G401 (cell line): ENCODE measurements at regions not wholly inside any gene's neighbourhood (a gene's known extent, or its start where the extent isn't known, plus 50 kb on each side); places are given as distances from the start of the nearest gene placed in this dataset.
"Not testable (repeated sequence)": the region's sequence is repeated elsewhere in the genome, so short reads cannot be mapped to it uniquely, and the experiment has no call there.

Source experiments
- DNase-seq: peaks from one replicate; pipeline ENCODE4 v3.0.0-alpha.2; 2015; ENCODE audit warnings: low spot score
- in situ Hi-C: cut with HindIII; loops from 2 replicates; pipeline ENCODE4 v1.10.0; 2016; ENCODE audit warnings: low sequenced_read_pairs, mixed read lengths

DNA sequence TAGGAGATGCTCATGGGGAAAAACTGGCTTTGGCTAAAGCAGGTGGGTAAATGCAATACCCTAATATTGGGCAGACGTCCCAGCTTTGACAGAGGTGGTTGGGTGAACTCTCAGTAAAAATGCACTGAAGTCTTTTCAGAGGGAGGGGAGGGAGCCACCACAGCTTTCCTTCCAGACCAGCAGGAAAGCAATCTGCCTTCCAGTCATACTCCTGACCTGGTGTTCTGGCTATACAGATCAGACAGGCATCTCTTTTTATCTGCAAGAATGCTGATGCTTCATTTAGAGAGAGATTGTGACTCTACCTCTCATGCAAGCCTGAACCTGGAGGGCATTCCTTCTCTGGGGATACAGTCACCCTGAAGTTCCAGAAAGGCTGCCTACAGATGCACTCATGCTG is 52.6 kb upstream of the ICA1 start:
- in situ Hi-C loops, result no loop called here
- no peak for DNase-seq

DNA sequence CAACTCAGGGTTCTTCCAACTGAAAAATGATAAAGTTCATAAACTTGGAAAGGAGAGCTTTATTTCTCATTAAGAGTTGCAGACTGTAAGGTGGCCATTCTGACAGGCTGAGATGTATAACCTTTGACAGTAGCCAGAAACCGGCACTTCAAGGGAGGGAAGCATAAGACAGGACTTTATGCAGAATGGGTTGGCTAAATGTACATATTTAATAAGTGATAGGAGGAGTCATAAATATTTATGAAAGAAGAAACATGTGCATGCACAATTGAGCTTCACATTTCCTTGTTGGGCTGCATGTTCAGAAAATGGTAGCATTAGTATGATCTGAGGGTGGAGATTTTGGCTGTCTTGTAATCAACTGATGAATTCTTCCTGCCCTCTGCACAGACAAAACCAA is 57.1 kb upstream of the ICA1 start:
- in situ Hi-C loops, result no loop called here
- no peak for DNase-seq

DNA sequence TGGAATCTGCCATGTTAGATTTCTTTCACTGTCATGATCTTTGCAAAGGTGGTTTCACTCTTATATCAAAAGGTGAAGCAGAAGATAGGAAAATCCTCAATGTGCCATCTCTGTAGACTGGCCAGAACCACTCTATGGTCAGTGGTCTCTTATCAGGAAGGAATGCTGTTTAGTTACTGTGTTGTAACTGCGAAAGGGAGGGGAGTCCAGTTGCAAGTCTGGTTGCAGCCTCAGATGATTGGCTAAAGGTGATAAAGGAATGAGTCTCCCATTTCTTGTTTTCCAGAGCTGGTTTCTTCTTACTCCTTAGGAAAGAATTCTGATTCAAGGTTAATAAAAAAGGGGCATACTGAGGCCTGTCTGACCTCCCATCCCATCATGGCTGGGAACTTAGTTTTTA is 58.2 kb upstream of the ICA1 start:
- in situ Hi-C loops, result no loop called here
- no peak for DNase-seq

DNA sequence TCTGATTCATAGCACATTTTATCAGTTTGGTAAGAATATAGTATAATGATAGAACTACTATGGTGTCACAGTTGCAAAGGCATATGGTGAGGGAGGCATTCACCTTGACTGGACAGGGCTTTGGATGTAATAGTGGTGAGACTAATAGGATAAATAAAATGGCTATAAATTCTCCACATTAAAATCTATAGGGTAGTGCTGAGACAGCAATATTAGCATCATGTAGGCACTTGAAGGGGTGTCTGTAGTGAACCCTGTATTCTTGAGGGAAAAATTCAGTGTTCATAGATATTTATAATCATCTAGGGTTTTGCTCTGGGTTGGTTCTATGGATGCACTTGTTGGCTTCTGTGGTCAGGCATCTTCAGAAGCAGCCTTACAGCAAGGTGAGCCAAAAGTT is 59.3 kb upstream of the ICA1 start:
- in situ Hi-C loops, result no loop called here
- no peak for DNase-seq

DNA sequence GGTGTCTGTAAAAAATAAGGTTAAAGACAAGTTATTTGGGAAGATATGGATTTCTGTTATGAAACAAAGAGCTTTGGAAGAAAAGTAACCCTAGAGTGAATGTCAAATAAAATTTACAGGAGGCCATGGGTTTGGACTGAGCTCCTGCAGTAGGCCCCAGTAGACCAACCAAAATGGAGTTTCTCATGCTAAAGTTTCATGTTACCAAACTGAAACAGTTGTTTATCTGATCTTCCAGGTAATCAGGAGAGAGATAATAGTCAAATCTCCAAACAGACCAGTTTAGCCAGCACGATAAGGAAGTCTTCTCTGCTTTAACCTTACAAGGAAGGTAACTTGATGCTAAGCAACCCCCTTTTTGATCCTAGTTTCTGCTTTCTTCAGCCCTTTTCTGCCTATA is 60.7 kb upstream of the ICA1 start:
- DNase-seq, result no peak
- in situ Hi-C loops, result no loop called here

DNA sequence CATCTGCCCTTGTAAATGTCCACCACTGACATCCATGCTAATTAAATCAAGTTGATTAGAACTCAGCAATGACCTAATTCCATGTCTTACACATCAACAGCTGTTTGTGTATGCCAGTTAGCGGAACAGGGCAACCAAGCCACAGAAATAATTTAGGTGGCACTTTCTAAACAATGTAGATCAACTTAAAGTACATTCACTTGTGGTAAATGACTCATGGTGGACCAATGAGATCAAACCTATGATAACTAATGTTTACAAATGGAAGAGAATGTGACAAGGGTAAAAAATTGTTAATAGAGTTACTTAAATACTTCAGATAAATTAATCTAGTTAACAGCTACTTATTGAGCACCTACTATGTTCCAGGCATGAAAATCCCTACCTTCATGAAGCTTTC is 63.1 kb upstream of the ICA1 start:
- DNase-seq, result no peak
- in situ Hi-C loops, result no loop called here

DNA sequence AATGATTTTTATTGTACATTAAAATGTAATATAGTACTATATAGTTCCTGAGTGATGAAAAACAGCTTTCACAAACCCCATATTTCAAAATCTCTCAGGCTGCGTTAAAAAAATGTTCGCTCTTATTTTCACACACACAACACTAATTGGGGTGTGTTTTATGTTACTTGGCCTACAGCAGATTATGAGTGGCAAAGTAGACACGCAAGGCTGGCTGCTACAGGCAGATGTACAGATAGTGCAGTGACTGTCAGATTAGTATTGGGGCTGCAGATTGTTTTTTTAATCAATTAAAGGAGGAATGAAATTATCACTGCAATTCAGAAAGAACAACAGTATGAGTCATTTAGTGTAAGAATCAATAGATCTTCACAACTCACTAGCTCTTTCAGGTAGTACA is 65.2 kb upstream of the ICA1 start:
- in situ Hi-C loops, result no loop called here
- no peak for DNase-seq

DNA sequence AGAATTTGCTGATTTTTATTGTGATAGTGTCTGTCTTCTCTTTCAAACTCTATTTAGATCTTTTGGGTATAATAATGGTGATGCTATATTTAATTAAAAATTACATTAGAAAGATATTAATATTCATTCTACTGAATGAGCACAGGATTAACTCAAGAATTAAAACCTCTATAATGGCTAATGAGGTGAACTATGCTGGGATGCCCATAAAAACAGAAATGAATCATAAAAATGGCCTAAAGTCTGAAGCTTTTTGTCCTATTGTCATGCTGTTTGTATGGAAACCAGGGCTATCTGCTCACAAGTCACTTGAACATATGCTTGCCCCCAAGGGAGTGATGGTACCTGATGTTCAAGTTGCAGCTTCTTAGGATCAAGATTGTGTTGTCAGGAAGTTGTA is 76.2 kb upstream of the ICA1 start:
- no peak for DNase-seq
- in situ Hi-C loops, result no loop called here

DNA sequence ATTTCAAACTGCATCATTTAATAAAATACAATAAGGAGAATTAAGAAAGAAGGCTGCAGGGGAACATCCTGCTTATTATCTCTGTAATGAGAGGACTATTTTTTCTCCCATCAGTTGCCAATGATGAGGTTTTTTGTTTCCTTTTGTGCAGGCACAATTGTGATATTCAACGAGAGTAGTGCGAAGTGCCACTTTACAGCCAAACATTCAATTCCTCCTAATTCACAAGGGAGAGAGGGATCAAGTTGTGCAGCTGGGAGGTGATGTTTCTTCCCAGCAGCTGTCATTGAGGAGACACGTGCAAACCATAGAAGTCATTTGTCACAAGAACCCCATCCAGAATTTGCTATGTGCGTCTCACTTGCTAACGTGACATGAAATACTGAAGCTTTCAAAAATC is 81.6 kb upstream of the ICA1 start:
- in situ Hi-C loops, result no loop called here
- DNase-seq, result no peak

DNA sequence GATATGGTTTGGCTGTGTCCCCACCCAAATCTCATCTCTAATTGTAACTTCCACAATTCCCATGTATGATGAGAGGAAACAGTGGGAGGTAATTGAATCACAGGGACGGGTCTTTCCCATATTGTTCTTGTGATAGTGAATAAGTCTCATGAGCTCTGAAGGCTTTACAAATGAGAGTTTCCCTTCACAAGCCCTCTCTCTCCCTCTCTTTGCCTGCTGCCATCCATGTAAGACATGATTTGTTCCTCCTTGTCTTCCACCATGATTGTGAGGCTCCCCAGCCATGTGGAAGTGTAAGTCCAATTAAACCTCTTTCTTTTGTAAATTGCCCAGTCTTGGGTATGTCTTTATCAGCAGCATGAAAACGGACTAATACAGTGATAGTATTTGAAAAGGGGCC is 85.4 kb upstream of the ICA1 start:
- DNase-seq, in situ Hi-C loops: not testable (repeated sequence)

DNA sequence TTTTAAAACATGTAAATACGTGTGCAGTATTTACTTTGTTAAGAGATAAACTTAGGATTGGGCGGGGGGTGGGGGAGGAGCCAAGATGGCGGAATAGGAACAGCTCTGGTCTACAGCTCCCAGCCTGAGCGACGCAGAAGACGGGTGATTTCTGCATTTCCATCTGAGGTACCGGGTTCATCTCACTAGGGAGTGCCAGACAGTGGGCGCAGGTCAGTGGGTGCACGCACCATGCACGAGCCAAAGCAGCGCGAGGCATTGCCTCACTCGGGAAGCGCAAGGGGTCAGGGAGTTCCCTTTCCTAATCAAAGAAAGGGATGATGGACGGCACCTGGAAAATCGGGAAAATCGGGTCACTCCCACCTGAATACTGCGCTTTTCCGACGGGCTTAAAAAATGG is 81.8 kb upstream of the NXPH1 start:
- DNase-seq, in situ Hi-C loops: not testable (repeated sequence)

DNA sequence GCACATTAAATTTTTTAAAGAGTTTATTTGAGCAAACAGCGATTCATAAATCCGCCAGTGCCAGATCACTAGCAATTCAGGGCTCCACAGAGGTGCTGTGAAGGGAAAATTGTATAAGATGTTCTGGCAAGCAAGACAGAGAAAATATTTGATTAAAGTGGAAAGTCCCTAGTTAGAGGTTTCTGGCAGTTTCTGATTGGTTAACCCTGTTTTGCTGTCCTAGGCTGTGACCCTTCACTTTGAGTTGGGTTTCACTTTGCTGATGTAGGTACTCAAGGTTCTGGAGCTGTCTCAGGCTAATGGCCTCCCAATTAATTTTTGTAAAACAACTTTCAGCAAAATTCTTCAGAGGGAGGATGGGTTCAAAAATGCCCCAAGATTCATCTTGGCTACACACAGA is 79.4 kb upstream of the NXPH1 start:
- DNase-seq, result no peak
- in situ Hi-C loops, result no loop called here

DNA sequence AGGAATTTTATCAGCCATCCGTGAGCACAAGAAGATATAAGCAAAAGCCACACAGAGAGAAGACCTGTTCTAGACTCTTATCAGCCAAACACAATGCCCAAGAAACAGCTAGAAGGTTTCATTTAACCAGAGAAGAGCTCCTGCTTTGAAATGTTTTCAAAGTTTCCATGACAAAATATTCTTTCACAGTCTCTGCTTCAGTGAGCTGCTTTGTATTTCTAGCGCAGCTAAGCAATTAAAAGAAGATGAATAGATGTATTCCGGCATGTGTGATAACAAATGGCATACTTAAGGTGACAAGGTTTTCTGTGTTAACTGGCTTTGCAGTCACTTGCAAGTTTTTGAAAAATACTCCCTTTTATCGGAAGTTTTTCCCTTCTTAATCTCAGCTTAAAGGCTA is 78.9 kb upstream of the NXPH1 start:
- no peak for DNase-seq
- in situ Hi-C loops, result no loop called here

DNA sequence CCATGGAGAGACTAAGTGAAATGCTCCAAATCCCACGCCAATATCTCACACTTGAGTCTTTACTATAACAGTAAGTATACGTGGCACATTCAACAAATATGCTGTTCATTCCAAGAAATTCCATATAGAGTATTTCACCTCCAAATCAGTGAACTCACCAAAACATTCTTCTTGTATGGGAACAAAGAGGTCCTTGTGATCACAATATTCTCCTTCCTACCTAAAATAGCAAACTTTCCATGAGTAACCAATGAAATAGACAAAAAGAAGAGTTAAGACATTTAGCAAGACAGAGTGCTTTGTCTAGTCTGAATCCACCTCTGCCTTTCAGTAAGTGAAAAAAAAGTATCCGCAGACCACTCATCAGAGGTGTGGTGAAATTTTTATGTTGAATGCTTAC is 77.3 kb upstream of the NXPH1 start:
- DNase-seq, result no peak
- in situ Hi-C loops, result no loop called here

DNA sequence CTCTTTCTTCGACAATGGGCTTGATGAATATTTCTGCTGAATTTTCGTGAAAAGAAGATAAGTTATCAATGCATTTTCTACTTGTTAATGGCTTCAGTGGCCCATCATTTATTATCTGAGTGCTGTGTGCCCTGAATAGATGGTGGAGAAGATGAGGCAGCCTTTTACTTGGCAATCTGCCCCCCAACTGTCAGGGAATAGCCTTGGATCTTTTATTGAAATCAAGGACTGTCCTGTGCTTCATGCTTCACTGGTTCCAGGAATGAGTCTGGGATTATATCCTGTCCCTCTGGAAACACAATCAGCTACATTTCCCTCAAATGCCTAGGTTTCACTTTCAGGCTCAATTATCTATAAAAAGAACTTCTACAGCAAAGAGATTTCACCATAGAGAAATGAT is 75.9 kb upstream of the NXPH1 start:
- in situ Hi-C loops, result no loop called here
- DNase-seq, result no peak

DNA sequence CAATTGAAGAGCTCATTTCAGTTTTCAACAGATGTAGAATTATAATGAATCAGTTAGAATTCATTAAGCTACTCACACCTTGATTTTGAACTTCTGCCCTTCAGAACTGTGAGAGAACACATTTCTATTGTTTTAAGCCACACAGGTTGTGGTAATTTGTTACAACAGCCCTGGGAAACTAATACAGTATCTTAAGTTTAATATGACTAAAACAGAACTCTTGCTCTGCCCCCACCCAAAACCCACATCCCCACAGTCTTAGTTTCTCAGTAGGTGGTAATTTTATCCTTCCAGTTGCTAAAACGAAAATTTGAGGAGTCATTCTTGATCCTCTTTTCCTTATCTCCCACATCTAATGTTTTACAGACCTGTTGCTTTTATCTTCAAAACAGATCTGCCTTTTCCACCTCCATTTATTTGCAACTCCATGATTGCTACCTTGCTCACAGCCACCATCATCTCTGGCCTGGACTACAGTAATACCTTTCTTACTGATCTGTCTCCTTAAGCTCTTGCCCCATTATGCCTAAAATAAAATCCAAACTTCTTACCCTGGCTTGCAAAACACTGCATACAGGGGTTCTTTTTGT is 72.8 kb upstream of the NXPH1 start:
- in situ Hi-C loops, result no loop called here

DNA sequence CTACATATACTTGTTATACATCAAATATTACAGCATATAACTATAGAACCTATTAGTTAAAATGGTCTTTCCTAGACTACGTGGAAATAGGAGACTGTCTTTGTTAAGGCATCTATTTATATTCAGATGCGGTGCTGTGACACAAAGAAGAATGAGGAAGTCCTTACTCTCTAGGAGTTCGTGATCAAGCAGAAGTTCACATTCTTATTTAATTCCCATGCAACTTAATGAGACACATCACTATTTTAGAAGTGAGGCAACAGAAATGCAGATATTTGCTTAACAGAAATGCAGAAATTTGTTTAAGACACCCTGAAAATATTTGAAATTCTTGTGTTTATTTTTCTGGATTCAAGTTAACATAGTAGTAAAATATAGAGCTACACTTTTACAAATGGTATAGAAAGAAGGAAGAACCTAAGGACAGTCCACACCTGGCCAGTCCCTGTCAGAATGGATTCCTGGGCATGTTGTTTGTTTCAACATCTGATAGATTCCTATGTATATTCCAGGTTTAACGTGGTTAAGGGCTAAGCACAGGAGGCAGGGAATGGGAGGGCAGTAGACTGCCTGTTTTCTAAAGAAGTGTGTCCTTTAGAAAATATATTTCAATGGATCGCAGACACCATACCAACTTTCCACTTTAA is 70.6 kb upstream of the NXPH1 start:
- DNase-seq, result no peak
- in situ Hi-C loops, result no loop called here

More for the DNA sequence above, 72.8 kb upstream of the NXPH1 start:
- no peak for DNase-seq

DNA sequence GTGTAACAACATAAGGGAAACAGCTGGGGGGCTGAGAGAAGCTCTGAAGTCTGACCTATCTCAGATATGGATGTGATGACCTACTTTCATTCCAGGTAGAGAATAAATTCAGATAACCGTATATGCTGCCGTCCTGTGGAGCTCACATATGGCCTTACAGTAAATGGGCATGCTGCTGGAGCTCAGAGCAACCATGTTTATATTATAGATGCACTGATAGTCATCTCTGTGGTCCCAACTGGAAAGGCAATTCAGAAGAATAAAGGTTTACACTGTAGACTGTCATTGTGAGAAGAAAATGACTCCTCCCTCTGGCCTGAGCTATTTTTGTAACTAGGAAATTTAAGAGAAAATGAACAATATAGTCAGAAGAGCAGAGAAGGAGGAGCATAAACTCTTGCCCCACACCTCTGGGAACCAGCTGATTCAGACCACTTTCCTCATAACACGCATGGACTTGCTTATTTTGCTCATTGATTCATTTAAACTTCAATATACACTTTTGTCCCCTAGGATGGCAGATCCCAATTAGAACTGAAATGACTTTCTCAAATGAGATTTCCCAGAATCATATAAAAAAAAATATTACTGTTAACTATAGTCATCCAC is 69.9 kb upstream of the NXPH1 start:
- in situ Hi-C loops, result no loop called here
- DNase-seq, result no peak

DNA sequence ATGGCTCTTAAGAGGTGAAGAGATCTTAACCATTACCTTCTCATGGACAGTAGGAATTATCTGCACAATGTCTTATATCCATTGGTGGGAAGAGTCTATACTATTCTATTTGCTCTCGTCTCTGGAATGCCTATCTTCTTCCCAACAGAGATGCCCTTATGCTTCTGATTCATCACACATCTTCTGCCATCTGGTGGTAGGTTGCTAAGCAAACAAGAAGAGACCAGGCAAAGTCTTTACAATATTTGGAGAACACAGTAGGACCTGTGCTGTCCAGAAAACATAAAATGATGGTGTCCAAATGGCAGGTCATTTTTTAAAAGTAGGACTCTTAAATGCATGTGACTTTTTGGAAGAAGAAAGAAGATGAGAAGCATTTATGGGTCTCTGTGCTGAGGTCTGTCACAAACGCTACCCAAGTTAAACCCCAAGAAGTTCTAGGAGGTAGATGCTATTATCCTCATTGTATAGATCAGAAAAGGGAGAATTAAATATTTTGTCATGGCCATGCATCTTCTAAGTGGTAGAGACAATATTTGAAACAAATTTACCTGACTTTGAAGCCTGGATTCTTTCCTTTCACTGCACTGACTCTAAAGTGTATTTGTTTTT is 67.8 kb upstream of the NXPH1 start:
- in situ Hi-C loops, result no loop called here
- peak; percentile 33 for DNase-seq

DNA sequence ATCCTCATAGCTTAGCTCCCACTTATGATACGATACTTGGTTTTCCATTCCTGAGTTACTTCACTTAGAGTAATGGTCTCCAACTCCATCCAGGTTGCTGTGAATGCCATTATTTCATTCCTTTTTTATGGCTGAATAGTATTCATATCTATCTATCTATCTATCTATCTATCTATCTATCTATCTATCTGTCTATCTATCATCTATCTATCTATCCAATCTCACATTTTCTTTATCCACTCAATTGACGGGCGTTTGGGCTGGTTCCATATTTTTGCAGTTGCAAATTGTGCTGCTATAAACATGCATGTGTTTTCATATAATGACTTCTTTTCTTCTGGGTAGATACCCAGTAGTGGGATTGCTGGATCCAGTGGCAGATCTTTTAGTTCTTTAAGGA is 65.4 kb upstream of the NXPH1 start:
- DNase-seq, in situ Hi-C loops: not testable (repeated sequence)

DNA sequence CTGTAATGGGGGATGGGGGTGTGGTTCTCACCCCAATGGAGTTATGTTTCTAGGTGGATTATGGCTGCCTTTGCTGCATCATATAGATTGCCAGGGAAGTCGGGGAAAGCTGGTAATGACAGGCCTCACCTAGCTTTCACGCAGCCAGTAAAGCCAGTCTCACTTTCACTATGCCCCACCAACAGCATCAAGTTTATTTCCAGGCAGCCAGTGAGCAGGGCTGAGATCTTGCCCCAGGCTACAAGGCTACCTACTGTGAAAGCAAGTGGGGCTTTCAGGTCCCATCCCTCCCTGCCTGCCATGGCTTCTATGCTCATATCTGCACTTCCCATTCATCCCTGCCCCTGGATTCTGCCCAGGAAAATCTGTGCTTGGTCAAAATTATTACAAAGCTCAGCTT is 61.7 kb upstream of the NXPH1 start:
- in situ Hi-C loops, result no loop called here
- DNase-seq, result no peak
